CD4-positive, alpha-beta T cell (primary cell): ENCODE measurements at regions not wholly inside any gene's neighbourhood (a gene's known extent, or its start where the extent isn't known, plus 50 kb on each side); places are given as distances from the start of the nearest gene placed in this dataset.
A peak's percentile ranks its signal among the peaks of the same experiment; 100 is the strongest.

Experiments
- ATAC-seq: fragments of 200-7000 bp; cut with Tn5 transposase; one replicate; pipeline ENCODE4 v1.10.0; 2022; ENCODE audit warnings: mild to moderate bottlenecking; ENCODE audit not compliant: poor library complexity
- CTCF ChIA-PET: fragments of 350-600 bp; sonication (Branson Sonifier 250); formaldehyde crosslinking; loops from one replicate; lab custom pipeline; 2021; ENCODE audit warnings: antibody characterized with exemption, inconsistent platforms; lab: Charles Lee
- POLR2A ChIA-PET: fragments of 350-600 bp; sonication (Branson Sonifier 250); formaldehyde crosslinking; loops from one replicate; lab custom pipeline; 2021; ENCODE audit warnings: antibody characterized with exemption, inconsistent platforms; lab: Charles Lee
- DNase-seq, 14 experiments: peaks; one replicate each; pipeline ENCODE4 v3.0.0-alpha.2; 2013 to 2020; ENCODE audit warnings: mixed read lengths in 2 of 14
- H3K27ac ChIP-seq, 2 donors: one replicate each; pipeline versions ENCODE4 v1.5.1 to v1.7.0; 2013; ENCODE audit warnings: low read length in 2 of 2, low read depth in 1 of 2, mild to moderate bottlenecking in 1 of 2
- H3K27me3 ChIP-seq, 2 experiments: 1 replicate in 1 of 2; 2 replicates in 1 of 2; pipeline versions ENCODE4 v1.6.1 to v1.7.0; 2013; ENCODE audit warnings: low read length in 2 of 2, control low read depth in 1 of 2, mild to moderate bottlenecking in 1 of 2, moderate library complexity in 1 of 2; ENCODE audit not compliant: insufficient read depth in 2 of 2, control insufficient read depth in 1 of 2
- H3K36me3 ChIP-seq: one replicate; pipeline ENCODE4 v1.6.1; 2013; ENCODE audit warnings: low read length, control low read depth; ENCODE audit not compliant: insufficient read depth
- H3K4me1 ChIP-seq: one replicate; pipeline ENCODE4 v1.6.1; 2013; ENCODE audit warnings: low read length, control low read depth; ENCODE audit not compliant: insufficient read depth
- H3K4me3 ChIP-seq: one replicate; pipeline ENCODE4 v1.5.1; 2013; ENCODE audit warnings: mild to moderate bottlenecking, low read length, moderate library complexity
- H3K9me3 ChIP-seq, 2 experiments: 1 replicate in 1 of 2; 2 replicates in 1 of 2; pipeline versions ENCODE4 v1.6.1 to v1.7.0; 2013; ENCODE audit warnings: low read length in 2 of 2, mild to moderate bottlenecking in 2 of 2, control low read depth in 1 of 2, moderate library complexity in 1 of 2; ENCODE audit not compliant: control insufficient read depth in 1 of 2, insufficient read depth in 1 of 2
- H3K27ac Mint-ChIP-seq: one replicate; pipeline ENCODE4 v1.8.0; 2020; ENCODE audit warnings: mixed read lengths
- H3K27me3 Mint-ChIP-seq: one replicate; pipeline ENCODE4 v1.8.0; 2021; ENCODE audit warnings: mixed read lengths
- H3K36me3 Mint-ChIP-seq: one replicate; pipeline ENCODE4 v1.8.0; 2021; ENCODE audit warnings: low read depth, mixed read lengths
- H3K4me1 Mint-ChIP-seq: one replicate; pipeline ENCODE4 v1.8.0; 2021; ENCODE audit warnings: low read depth, mixed read lengths
- H3K4me3 Mint-ChIP-seq: one replicate; pipeline ENCODE4 v1.8.0; 2020; ENCODE audit warnings: mild to moderate bottlenecking, mixed read lengths
- H3K9me3 Mint-ChIP-seq: one replicate; pipeline ENCODE4 v1.8.0; 2020; ENCODE audit warnings: mixed read lengths
- intact Hi-C, 2 experiments: fragments of 100-400 bp; cut with DNase I in 1 of 2; cut with micrococcal nuclease in 1 of 2; formaldehyde crosslinking; loops; one replicate each; pipeline versions ENCODE4 v1.15.1 to v1.9.0; 2023 to 2025; cut with DNase I, micrococcal nuclease
- TF ChIP-seq, protein P1 (sequence below): fragments of 200-600 bp; IDR thresholded peaks from one replicate; pipeline ENCODE4 v1.8.0; 2022; ENCODE audit warnings: antibody characterized with exemption, mild to moderate bottlenecking

DNA sequence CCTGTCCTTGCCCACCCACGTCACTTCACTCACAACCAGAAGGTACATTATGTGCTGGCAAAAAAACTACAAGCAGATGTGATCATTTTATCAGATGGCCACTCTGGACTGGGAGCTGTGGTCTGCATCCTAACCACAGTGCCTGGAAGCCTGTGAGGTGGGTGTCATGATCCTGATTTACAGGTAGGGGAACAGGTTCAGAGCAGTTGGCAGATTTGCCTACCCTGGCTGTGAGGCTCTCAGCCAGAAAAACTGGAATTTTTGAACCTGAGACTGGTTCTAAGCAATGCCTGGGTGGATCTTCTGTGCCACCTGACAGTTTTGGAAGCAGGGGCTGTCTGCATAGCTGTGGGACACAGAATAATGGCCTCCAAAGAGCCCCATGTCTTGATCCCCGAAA, 150.8 kb downstream of the SYF2 start:
- ATAC-seq (no peak), DNase-seq (no peak)
- Histone ChIP-seq H3K27me3 (no peaks in the 10 kb centered on the region), H3K4me1 (no peaks in the 10 kb centered on the region), H3K36me3 (no peaks in the 10 kb centered on the region), H3K9me3 (peaks cover 0 to 10% of the 10 kb centered on the region in 2 experiments), H3K4me3 (no peak overlapping the region), H3K27ac (no peak overlapping the region)
- intact Hi-C loops = no loop called here
- Mint-ChIP-seq H3K4me3 (no peak overlapping the region), H3K27me3 (no peaks in the 10 kb centered on the region), H3K9me3 (peaks cover 6% of the 10 kb centered on the region), H3K36me3 (no peaks in the 10 kb centered on the region), H3K27ac (no peak overlapping the region), H3K4me1 (no peaks in the 10 kb centered on the region)
- CTCF ChIA-PET = no interaction called here
- POLR2A ChIA-PET = interaction anchor here (1.1 kb wide), 1 partner anchor 59 kb away, joined by 3 read pairs; no protein-coding TSS in a partner anchor
- TF ChIP-seq, protein P1, sequence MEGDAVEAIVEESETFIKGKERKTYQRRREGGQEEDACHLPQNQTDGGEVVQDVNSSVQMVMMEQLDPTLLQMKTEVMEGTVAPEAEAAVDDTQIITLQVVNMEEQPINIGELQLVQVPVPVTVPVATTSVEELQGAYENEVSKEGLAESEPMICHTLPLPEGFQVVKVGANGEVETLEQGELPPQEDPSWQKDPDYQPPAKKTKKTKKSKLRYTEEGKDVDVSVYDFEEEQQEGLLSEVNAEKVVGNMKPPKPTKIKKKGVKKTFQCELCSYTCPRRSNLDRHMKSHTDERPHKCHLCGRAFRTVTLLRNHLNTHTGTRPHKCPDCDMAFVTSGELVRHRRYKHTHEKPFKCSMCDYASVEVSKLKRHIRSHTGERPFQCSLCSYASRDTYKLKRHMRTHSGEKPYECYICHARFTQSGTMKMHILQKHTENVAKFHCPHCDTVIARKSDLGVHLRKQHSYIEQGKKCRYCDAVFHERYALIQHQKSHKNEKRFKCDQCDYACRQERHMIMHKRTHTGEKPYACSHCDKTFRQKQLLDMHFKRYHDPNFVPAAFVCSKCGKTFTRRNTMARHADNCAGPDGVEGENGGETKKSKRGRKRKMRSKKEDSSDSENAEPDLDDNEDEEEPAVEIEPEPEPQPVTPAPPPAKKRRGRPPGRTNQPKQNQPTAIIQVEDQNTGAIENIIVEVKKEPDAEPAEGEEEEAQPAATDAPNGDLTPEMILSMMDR = no peak

DNA sequence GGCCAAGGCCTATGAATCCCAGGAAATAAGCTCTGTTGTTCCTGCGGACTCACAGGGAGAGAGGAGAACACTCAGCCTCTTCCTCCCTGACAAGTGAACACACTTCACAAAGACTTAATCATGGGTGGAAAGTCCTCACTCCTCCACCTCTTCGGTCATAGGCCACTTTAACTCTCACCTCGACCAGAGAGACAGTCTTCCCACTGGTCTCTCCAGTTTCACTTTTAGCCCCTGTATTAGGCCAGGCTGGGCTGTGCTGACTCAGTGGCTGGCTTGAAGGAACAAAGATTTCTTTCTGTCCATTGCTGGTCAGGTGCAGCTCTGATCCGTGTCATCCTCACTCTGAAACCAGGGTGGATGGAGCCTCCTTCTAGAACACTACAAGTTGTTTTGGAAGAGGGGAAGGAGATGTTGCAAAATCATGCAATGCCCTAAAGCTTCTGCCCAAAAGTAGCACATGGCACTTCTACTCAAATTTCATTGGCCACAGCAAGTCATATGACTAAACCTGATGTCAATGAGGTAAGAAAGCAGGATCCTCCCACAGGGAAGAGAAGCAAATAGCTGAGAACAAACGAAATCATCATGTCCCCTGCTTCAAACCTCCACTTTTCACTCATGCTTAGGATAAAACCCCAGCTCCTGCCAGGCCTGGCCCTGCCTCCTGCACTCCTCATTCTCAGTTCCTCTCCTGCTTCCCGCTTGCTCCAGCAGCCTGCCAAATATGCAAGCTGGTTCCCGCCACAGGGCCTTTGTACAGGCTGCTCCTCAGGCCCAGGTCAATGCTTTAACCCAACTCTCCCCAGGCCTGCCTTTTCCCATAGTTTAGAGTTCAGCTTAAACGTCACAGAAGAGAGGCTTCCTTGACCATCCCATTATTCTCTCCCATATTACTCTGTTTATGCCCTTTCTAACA, 150.5 kb upstream of the RUNX3 start:
- H3K9me3 ChIP-seq = peaks cover 0 to 10% of the 10 kb centered on the region in 2 experiments
- no peaks in the 10 kb centered on the region for H3K4me1 Mint-ChIP-seq
- H3K27me3 Mint-ChIP-seq = no peaks in the 10 kb centered on the region
- H3K36me3 ChIP-seq = no peaks in the 10 kb centered on the region
- H3K9me3 Mint-ChIP-seq = peaks cover 12% of the 10 kb centered on the region
- CTCF ChIA-PET = no interaction called here
- intact Hi-C loops = no loop called here
- H3K36me3 Mint-ChIP-seq = no peaks in the 10 kb centered on the region
- no peak overlapping the region for H3K4me3 ChIP-seq
- ATAC-seq (no peak), DNase-seq (peak in 1 of 14 experiments; percentile 18)
- no peak overlapping the region for H3K4me3 Mint-ChIP-seq
- POLR2A ChIA-PET = interaction anchor here (1.1 kb wide), 1 partner anchor 58 kb away, joined by 3 read pairs; no protein-coding TSS in a partner anchor
- TF ChIP-seq, protein P1 = no peak
- no peaks in the 10 kb centered on the region for H3K4me1 ChIP-seq
- no peak overlapping the region for H3K27ac Mint-ChIP-seq
- H3K27ac ChIP-seq = no peak overlapping the region
- no peaks in the 10 kb centered on the region for H3K27me3 ChIP-seq

DNA sequence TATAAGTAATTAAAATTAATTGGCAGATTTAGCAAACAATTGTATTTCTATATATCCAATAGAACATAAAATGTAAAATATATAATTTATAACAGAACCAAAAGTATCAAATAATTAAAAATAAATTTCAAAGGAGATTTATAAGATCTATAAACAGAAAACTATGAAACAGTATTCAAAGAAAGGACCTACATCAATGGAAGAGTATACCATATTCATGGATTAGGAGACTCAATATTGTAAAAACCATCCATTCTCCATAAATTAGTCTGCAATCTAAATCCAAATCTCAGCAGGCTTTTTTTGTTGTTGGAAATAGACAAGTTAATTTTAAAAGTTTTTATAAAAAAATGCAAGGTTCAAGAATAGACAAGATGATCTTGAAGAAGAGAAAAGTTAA, 149.0 kb upstream of the RUNX3 start:
- Mint-ChIP-seq H3K4me1 (no peaks in the 10 kb centered on the region), H3K4me3 (no peak overlapping the region), H3K27me3 (no peaks in the 10 kb centered on the region), H3K9me3 (peaks cover 12% of the 10 kb centered on the region), H3K27ac (no peak overlapping the region), H3K36me3 (no peaks in the 10 kb centered on the region)
- intact Hi-C loops = loop anchor here in 1 of 2 experiments (10.0 kb wide), 1 partner anchor 986 kb away; the partner anchor contains the start of gene TRIM63
- ChIA-PET CTCF (no interaction called here), POLR2A (no interaction called here)
- no peaks in the 10 kb centered on the region for H3K36me3 ChIP-seq
- no peak overlapping the region for H3K27ac ChIP-seq
- no peaks in the 10 kb centered on the region for H3K27me3 ChIP-seq
- H3K4me1 ChIP-seq = no peaks in the 10 kb centered on the region
- TF ChIP-seq, protein P1 = no peak
- DNase-seq = no peak
- peaks cover 0 to 10% of the 10 kb centered on the region in 2 experiments for H3K9me3 ChIP-seq
- no peak for ATAC-seq
- no peak overlapping the region for H3K4me3 ChIP-seq
